ENCODE measurements at regions not wholly inside any gene's neighbourhood (a gene's known extent, or its start where the extent isn't known, plus 50 kb on each side); places are given as distances from the start of the nearest gene placed in this dataset.

GRCh38 chr4:141570290-141570689, 66.1 kb upstream of the IL15 start:
- TF ChIP-seq CTCF (IDR thresholded peaks at IDR 0.05) (no peak), ARID4B (CRISPR knock-in tag; IDR thresholded peaks at IDR 0.05; ENCODE audit: borderline replicate concordance) (no peak), CREB1 (CRISPR knock-in tag; IDR thresholded peaks at IDR 0.05) (no peak), MLX (CRISPR knock-in tag; IDR thresholded peaks at IDR 0.05) (no peak), TEAD4 (CRISPR knock-in tag; IDR thresholded peaks at IDR 0.05) (no peak), NFATC4 (CRISPR knock-in tag; IDR thresholded peaks at IDR 0.05) (no peak)

All from WTC11 (cell line).